ENCODE measurements at regions not wholly inside any gene's neighbourhood (a gene's known extent, or its start where the extent isn't known, plus 50 kb on each side); places are given as distances from the start of the nearest gene placed in this dataset.

DNA sequence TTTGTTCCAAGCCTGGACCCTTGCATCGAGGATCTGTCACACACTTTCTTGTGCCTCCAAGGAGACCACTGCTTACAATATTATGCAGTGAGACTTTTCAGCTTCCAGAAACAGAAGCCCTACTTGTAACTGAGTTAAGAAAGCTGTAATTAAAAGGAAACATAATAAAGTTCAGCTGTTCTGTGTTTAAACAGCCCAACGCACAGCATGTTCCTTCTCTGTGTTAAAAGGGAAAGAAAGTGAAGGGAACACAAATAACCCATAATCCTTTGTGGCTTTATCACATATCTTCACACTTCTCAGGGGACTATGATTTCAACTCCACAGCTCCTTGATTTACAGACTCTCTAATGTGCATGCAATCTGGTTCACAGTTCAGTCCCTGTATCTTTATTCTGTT is 200.3 kb upstream of the MTNR1B start:
- TF ChIP-seq CTCF (IDR thresholded peaks at IDR 0.05) = no peak
- no peak for TF ChIP-seq POLR2A (IDR thresholded peaks at IDR 0.05)

All from esophagus squamous epithelium (tissue), 4 donors.